HG03095 (cell line): ENCODE measurements at regions not wholly inside any gene's neighbourhood (a gene's known extent, or its start where the extent isn't known, plus 50 kb on each side); places are given as distances from the start of the nearest gene placed in this dataset.
"Not testable (repeated sequence)": the region's sequence is repeated elsewhere in the genome, so short reads cannot be mapped to it uniquely, and the experiment has no call there.

ENCODE experiments used
- ATAC-seq: cut with Tn5 transposase; IDR thresholded peaks from one replicate; pipeline ENCODE4 v1.9.1; 2021; ENCODE audit warnings: moderate library complexity; ENCODE audit not compliant: unreplicated experiment

GRCh38 chr5:152456815-152457443 is 51.9 kb upstream of the NMUR2 start:
- no peak for ATAC-seq

DNA sequence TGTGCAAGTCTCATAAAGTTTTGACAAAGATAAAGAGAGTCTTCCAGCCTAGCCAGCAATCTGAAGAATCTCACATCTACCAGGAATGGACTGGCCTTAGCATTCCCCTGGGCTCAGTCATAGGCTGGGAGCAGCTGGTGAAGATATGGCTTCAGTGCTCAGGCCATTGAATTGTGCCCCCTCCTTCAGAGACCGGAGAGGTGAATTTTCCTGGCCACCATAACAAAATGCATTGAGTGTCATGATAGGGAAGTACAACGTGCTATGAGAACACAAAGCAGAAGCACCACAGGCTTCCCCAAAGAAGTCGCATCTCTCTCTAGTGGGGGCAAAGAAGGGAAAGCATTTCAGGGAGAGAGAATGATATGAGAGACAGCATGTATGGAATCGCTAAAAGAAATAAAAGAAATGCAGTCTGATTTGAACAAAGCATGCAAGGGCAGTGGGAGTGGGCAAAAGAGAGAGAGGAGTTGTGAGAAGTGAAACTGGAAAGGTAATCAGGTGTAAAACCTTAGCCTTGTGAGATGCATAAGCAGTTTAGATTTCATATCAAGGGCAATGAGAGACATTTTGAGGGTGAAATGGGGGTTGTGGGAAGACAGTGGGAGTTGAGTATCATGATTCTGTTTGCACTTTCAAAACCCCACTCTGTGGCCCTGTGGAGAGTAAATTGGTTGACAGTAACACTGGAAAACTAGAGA is 57.1 kb upstream of the NMUR2 start:
- ATAC-seq = no peak

DNA sequence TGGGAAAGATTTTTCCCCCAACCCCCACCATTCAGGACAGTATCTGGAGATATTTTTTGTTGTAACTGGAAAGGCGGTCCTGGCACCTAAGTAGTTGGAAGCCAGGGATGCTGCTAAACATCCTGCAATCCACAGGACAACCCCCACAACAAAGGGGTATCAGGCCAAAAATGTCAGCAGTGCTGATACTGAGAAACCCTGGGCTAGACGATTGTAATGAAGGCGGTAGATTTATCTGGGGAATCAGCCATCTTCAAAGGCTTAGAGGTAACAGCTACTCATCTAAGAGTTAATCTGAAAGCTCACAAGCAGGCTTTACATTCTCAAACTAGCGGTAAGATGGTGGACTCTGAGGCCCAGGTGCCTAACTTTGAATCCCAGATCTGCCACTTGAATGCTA is 59.0 kb upstream of the NMUR2 start:
- ATAC-seq = no peak

GRCh38 chr5:152465140-152465539 is 60.1 kb upstream of the NMUR2 start:
- ATAC-seq = no peak

GRCh38 chr5:152466085-152466745 is 61.1 kb upstream of the NMUR2 start:
- ATAC-seq = no peak

GRCh38 chr5:152470167-152470566 is 65.1 kb upstream of the NMUR2 start:
- no peak for ATAC-seq

GRCh38 chr5:152472083-152472482 is 67.0 kb upstream of the NMUR2 start:
- ATAC-seq = no peak

- ATAC-seq = no peak
Measured at GRCh38 chr5:152474961-152475360, 69.9 kb upstream of the NMUR2 start.

DNA sequence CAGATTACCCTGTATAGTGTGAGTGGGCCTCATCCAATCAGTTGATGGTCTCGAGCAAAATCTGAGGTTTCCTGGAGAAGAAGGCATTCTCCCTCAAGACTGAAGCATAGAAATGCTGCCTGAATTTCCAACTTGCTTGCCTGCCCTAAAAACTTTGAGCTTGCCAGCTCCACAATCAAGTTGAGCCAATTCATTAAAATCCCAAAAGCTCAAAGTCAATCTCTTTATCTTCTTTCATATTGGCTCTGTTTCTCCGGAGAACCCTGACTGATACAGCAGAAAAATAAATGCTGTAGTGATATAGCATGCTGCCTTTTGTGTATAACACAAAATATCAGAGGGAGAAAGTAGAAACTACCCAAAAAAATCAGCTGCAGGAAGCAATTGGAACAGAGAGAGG is 72.5 kb upstream of the NMUR2 start:
- no peak for ATAC-seq

GRCh38 chr5:152479866-152480265 is 74.8 kb upstream of the NMUR2 start:
- ATAC-seq = not testable (repeated sequence)

DNA sequence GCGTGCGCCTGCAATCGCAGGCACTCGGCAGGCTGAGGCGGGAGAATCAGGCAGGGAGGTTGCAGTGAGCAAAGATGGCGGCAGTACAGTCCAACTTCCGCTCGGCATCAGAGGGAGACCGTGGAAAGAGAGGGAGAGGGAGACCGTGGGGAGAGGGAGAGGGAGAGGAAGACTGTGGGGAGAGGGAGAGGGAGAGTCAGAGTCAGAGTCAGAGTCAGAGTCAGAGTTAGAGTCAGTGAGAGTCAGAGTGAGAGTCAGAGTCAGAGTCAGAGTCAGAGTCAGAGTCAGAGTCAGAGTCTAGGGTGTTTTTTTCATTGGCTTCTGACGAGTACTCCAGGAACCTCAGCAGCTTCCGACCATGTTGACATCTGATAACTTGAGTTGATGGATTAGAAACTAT is 75.6 kb upstream of the NMUR2 start:
- peak; percentile 84 for ATAC-seq

GRCh38 chr5:152487130-152487529 is 82.1 kb upstream of the NMUR2 start:
- ATAC-seq = no peak

GRCh38 chr5:152488869-152489268 is 83.8 kb upstream of the NMUR2 start:
- ATAC-seq = no peak

GRCh38 chr5:152499814-152500535 is 94.9 kb upstream of the NMUR2 start:
- no peak for ATAC-seq

DNA sequence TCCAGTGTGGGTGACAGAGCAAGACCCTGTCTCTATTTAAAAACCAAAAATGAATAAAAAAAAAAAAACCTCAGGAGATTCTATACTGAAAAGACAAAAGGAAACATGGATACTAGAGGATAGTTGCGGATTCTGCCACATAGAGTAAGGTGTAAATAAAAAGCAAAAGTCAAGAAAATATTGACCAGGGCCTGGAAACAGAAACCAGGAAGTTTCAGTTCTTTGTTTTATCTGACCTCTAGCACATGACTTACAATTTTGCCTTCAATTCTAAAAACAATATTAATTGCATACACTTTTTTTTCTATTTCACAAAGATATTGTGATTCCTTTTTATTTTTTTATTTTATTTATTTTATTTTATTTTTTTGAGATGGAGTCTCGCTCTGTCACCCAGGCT is 96.2 kb upstream of the NMUR2 start:
- ATAC-seq = no peak

GRCh38 chr5:152503206-152503605 is 98.1 kb upstream of the NMUR2 start:
- ATAC-seq = no peak

DNA sequence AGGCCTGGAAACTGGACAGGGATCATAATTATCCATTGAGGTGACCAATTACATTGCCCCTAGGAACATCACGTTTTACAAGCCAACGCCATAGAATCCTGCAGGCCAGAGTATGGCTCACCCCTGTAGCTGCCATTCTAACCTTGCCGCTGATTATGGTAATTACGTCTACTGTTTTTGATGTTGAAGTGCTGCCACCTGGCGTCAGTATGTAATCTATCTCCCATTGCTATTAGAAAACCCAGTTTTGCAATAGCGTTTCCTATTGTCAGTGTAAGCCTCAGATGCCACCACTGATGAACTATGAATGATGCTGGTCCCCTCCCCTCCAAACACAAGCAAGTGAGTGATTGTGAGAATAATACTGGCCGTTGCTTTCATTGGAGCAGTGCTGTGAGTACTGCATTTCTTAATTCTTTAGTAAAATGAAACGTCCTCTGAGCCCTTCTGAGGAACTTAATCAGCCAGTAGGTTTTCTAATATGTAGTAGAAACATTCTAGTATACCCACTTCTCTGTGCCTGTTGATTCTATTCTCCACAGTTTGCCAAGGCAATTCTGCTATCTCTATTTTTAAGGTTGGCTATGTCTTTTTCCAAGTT is 100.5 kb upstream of the NMUR2 start:
- peak; percentile 81 for ATAC-seq

- ATAC-seq = no peak
Measured at GRCh38 chr5:152511120-152511519, 106.0 kb upstream of the NMUR2 start.

DNA sequence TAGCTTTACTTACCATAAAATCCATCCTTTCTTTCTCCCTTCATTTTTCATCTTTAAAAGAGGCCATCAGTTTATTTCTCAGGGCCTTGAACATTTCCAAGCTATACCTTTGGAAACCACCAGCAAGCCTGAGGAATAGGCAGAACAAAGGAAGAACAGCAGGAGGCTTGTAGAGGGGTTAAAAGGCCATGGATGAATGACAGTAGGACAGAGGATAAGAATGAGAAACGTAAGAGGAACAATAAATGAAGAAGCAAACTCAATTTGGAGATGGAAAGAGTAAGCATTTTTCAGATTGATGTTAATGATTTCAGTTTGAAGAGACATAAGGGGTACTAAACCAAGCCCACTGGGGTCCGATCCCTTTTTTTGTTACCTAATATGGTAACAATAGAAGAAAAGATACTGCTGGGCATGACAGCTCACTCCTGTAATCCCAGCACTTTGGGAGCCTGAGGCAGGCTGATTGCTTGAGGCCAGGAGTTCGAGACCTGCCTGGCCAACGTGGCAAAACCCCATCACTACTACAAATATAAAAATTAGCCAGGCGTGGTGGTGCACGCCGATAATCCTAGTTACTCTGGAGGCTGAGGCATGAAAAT is 106.6 kb upstream of the NMUR2 start:
- no peak for ATAC-seq

GRCh38 chr5:152514827-152515397 is 109.8 kb upstream of the NMUR2 start:
- no peak for ATAC-seq
